GM12892 (cell line): ENCODE measurements at regions not wholly inside any gene's neighbourhood (a gene's known extent, or its start where the extent isn't known, plus 50 kb on each side); places are given as distances from the start of the nearest gene placed in this dataset.

ENCODE experiments used
- POLR2A ChIP-seq: IDR thresholded peaks from 2 replicates; pipeline ENCODE4 v1.6.1; 2011; ENCODE audit warnings: low read depth, low read length, control low read depth
- POLR2AphosphoS5 ChIP-seq: IDR thresholded peaks from 2 replicates; pipeline ENCODE4 v1.6.1; 2011; ENCODE audit warnings: low read depth, low read length, control low read depth
- TAF1 ChIP-seq: IDR thresholded peaks from 2 replicates; pipeline ENCODE4 v1.6.1; 2011; ENCODE audit warnings: low read depth, mild to moderate bottlenecking, control low read depth, low read length, borderline replicate concordance

- TF ChIP-seq TAF1 (no peak), POLR2AphosphoS5 (no peak), POLR2A (no peak)
Measured at GRCh38 chr2:83079007-83079406, 1380.1 kb downstream of the SUCLG1 start.
